GM12801 (cell line): ENCODE measurements at regions not wholly inside any gene's neighbourhood (a gene's known extent, or its start where the extent isn't known, plus 50 kb on each side); places are given as distances from the start of the nearest gene placed in this dataset.

ENCODE experiments used
- CTCF ChIP-seq: IDR thresholded peaks from one replicate; pipeline ENCODE4 v1.5.1; 2011; ENCODE audit warnings: control low read depth; ENCODE audit not compliant: insufficient read length; ENCODE audit errors: extremely low read depth

- no peak for TF ChIP-seq CTCF
Observed at GRCh38 chr16:51831595-51832367, 680.7 kb upstream of the SALL1 start.

DNA sequence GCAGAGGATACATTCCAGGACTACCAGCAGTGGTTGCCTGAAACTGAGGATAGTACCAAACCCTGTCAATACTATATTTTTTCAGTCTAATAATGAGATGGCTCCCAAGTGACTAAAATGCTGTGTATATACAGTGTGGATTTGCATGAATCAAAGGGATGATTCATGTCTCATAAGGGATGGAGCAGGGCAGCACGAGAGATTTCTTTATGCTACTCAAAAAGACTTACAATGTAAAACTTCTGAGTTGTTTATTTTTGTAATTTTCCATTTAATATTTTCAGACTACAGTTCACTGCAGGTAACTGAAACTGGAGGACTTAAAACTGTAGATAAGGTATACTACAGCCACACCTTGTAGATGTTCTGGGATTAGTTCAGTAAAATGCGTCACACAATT lies 674.7 kb upstream of the SALL1 start:
- TF ChIP-seq CTCF = no peak

DNA sequence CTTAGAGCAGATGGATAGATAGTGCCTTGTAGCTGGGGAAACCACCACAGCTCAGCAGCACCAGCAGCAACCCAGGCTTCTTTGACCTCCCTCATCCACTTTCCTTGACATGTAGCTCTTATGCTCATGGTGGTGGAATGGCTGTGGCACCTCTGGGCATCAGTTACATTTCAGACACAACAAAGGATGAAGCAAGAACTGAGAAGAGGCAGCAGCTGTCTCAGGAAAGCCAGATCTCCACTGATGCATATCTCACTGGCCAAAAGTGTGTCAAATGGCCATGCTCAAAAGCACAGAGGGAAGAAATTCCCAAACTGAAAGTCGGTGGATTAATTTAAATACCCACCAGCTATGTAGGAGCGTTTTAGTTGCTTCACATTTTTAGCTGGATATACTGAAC lies 671.4 kb upstream of the SALL1 start:
- TF ChIP-seq CTCF = no peak

DNA sequence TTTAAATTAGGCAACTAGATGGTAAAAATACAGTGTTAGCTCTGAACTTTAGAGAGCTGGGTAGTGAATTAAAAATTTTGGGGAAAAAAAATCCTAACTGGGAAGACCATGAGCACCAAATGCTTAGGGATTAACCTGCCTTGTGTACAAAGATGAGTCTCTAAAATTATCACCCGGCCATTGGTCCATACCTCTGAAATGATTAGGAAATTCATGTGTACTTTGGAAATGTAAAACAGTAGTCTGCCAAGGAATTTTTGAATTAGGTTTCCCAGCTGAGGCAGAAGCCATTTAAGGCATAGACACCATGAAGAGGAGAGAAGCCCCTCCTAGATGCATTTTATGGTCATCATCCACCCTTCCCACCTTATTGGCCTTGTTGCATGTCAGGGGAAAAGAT lies 670.5 kb upstream of the SALL1 start:
- no peak for TF ChIP-seq CTCF

DNA sequence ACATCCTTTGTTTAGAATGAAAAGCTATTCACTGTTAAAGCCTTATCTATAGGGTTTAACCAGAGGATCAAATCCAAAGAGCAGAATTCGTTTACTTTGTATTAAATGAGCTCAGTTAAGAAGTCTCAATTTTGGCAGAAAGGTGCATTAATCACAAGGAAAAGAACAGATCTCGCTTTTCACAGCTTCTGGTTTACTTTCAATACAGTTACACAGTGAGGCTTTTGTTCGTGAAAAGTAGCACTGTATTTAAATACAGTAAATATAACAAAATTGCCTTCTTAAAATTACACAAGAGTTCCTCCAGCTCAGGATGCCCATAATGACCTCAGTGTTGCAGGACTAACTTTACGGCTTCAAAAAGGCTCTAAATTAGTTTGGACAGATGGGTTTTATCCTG lies 669.1 kb upstream of the SALL1 start:
- TF ChIP-seq CTCF = no peak

DNA sequence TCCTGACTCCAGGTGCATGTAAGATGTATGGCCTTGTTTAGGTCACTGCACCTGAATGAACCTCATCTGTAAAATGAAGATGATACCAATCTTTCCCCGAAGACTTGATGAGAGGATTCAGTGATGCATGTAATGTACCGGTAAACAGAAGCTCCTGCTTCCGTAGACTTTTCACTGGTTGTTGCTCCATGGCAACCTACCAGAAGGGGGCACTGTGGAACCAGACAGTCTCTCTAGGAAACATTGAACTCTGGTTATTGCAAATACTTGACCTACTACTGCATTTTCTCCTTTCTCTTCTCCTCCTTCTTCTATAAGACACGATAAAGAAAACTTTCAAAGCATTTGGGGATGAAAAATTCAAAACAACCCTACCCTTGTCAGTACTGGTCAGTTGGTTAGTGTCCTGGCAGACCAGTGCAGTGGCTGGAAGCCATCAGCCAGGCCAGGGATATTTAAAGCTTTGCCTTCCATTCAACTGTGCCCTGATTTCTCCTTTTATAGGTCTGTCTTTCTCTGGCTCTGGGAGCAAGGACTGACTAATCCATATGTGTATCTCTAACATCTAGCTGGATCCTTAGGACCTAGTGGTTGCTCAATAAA lies 667.4 kb upstream of the SALL1 start:
- TF ChIP-seq CTCF = no peak

DNA sequence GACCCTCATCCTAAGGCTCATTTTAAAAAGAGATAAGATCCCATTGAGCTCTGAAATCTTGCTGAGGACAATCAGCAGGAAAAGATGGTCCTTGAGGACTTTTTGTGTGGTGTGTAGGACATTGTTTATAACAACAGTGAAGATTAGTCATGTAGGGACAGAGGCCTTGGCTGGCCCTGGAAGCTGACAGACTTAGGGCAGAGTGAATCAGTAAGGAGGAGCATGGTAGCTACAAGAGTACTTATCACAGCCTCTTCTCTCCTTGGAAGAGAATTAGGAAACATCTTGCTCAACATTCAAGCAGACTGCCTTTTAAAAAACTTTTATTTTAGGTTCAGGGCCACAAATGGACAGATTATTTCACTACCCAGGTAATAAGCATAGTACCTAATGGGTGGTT lies 665.9 kb upstream of the SALL1 start:
- TF ChIP-seq CTCF = no peak
